Renal cortex interstitium (tissue), 11 donors: ENCODE measurements at regions not wholly inside any gene's neighbourhood (a gene's known extent, or its start where the extent isn't known, plus 50 kb on each side); places are given as distances from the start of the nearest gene placed in this dataset.

Source experiments
- DNase-seq, 11 donors: peaks; one replicate each; pipeline ENCODE4 v3.0.0-alpha.2; 2013; ENCODE audit warnings: low read depth in 9 of 11, low spot score in 4 of 11; ENCODE audit errors: extremely low read depth in 1 of 11

DNA sequence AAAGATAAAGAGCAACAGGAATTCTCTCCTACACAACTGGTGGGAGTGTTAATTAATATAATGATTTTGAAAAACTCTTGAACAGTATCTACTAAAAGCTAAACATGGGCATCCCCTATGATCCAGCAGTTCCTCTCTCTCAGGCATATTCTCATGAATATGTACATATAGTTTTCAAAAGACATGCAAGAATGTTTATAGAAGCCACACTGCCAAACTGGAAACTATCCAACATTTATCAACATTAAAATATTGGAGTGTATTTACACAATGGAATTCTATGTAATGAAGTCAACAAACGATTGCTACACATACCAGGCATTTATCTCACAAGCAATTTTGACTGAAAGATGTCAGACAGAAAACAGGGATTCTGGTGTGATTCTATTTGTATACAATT lies 404.5 kb upstream of the ANKRD30A start:
- DNase-seq, result no peak

DNA sequence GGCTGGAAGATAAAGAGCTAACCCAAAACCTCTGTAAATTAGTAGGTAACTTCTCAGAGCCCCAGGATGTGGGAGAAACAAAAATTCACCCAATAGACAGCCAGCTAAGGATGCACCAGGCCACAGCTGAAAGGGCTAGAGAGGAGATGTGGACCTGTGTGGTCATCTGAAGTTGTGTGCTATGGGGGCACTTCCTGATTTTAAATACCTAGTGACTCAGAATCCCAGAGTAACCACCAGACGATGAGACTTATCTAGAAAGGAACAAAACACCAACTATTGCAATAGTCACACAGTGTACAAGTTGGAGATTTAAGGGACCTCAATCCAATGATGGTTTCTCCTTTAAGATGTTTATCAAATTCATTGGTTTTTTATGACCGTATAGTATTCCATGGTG lies 408.3 kb upstream of the ANKRD30A start:
- no peak for DNase-seq

DNA sequence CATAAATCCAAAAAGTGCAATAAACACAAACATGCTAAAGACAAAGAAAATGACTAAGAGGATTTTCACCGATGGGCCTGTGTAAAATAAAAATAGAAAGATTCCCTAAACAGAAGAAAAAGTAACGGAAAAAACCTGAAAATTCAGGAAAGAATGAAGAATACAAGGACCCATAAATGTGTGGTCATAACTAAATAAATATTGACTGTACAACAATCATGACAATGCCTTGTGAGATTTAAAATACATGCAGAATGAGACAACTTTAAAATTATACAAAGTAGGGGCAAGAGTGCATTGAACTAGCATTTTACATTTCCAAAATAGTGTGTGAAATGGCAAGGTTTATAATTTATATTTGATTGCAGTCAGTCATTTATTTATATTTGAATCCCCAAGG lies 409.1 kb upstream of the ANKRD30A start:
- no peak for DNase-seq

DNA sequence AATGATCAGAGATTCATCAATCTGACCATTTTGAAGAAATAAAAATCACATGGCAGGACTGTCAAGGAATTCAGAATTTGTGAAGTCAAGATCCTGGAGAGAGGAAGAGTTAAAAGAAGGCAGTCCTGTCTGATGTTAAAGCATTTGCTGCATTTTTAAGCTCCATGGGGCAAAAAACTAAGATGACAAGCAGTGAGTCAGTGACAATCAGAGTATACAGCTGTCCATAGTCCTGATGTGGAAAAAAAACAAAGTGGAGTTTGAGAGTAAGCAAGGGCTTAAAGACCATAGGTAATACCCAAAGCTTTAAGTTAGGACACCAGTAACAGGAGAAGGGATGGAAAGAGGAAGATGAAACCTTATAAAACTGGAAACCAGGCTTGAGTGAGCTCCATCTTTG lies 412.7 kb upstream of the ANKRD30A start:
- DNase-seq, result no peak

DNA sequence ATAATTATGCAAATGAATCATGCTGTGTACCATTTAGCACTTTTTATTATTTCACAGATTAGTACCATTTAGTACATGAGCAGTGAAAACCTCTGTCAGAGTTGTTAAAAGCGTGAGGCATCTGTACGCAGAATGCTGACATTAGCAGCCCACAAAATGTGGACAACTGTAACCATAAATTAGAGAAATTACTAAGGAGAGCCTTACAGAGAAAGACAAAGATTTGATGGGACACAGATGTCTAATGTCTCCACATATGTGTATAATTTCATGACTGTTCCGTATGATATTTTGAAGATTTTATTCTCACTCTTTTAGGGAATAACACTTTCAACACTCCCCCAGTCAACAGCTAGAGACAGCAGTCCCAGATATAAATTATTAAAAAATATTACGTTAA lies 414.0 kb upstream of the ANKRD30A start:
- no peak for DNase-seq

DNA sequence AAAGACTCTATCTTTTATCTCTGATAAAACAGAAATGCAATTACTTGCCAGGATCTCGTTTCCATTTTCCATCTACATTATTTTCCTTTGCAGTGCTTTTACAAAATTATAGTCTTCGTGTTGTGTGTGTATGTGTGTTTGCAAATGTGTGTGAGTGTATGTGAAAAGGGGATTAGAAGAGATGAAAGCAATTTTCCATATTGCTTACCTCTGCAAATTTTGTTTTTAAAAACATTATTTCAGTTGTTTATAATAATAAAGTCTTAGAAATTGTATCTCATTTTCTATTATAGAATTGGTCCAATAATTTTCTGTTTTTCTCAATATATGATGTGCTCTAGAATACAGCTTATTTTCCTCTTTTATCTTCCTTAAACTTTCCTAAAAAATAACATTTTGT lies 421.3 kb upstream of the ANKRD30A start:
- no peak for DNase-seq

DNA sequence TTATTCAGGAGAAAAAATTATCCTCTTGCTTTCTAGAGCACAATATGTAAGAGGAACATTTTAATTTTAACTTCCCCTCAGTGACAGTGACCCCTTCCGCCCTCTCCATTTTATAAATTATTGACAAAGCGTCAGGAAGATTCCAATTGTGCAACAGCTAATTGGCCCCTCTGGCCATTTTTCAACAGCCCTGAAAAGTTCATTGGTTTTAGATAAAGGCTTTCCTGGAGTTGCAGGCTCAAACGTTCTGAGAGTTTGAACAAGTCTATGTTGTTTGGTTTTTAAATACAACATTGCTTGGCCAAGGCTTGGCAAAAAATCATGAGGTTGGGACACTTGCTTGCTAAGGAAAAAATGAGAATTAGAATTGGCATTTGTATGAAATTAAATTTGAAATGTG lies 422.2 kb upstream of the ANKRD30A start:
- DNase-seq, result no peak

DNA sequence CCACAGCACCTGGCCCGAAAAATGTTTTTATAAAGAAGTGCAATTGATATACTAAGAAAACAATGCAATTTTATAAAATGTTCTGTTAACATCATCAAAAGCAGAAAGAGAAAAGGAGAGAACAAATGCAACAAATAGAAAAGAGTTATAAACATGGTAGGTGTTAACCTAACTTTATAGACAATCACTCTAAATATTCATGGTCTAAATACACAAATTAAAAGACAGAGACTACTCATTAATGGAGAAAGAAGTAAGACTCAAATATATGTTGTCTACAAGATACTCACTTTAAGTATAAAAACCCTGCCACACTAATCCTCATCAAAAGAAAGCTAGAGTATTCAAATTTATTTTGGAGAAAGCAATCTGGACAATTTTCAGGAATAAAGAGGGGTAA lies 425.3 kb upstream of the ANKRD30A start:
- no peak for DNase-seq

DNA sequence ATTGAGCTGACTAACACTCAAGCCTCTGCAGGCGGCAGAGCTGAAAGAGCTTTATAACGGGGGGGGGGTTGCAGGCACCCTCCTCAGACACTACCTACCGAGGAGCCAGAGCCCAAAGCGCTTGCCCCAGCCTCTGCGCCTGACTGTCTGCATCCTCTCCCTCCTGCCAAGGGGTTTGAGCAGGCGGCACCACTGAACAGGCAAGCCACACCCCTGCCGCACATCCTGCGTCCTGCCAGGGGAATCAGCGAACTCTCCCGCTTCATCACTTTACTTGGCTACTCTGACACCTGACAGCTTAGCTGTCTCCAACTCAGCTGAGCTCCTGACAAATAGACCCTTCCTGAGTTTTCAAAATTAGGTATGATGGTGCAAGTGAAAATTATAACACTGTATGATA lies 432.6 kb upstream of the ANKRD30A start:
- DNase-seq, result no peak

DNA sequence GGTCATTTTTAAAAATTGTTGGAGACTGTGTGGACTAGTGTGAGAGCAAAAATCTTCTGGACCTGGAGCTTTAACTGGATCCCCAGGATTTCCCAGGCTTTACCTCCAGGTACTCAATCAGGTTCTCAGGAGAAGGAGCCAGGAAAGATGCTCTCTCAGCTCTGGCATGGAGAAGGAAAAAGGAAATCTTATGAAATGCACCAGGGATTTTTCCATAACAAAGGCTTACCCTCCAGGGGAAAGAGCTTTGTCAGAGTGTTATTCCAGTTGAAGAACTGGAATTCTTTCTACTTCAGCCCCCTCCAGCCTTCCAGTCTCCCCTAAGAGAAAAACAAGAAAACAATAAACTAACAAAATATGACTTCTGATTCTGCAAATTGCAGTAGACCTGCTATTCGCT lies 436.7 kb upstream of the ANKRD30A start:
- DNase-seq, result no peak

DNA sequence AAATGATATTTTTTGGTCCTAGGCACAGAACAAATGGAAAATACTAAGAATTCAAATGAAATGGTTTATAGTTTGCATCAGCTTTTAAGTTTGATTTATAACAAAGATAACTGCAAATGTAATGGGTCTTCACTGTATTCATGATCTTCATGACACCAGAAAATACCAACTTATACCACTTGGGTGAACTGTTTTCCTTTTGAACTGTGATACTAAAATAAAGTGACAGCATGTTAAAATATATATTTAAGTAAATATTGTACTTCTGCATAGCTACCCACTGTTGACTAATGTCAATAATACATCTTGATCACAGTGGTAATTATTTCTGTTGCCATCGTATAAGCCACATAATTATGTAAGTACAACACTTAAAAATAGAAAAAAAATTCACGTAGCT lies 442.0 kb upstream of the ANKRD30A start:
- no peak for DNase-seq

DNA sequence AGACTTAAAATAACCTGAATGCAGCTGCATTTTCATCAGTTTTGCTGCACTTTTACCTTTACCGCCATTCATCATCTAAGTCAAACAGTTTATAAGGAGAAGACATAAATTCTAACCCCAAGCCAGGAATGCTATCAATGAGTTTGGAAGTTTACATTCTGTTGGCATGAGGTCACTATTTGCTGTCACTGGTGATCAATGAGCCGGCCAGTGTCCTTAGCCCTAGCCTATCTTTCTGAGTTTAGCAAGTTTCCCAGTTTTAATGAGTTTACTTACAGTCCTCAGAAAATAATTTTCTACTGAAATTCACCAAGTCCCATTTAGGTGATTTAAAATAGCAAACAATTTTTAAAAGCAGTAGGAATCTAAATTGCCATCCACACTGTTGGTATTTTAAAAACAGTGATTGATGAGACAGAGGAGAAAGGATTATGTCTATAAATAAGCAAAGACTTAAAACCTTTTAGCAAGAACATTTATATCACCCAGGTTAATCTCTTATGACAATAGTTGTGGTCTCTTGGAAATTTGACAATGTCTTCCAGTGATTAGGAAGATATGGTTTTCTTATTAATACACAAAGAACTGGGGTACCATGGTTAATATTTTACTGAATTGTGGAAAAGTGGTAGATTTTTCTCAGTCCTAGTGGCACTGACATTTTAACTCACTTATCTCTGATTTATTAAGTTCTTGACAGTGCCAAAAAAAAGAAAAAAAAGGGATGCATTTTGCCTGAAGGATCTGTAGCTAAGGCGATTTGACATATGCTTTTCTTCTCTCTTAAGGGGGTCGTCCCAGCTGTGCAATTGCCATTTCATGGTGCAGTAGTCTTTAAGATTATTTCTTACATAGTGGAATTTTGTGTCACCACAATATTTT lies 443.4 kb upstream of the ANKRD30A start:
- no peak for DNase-seq

DNA sequence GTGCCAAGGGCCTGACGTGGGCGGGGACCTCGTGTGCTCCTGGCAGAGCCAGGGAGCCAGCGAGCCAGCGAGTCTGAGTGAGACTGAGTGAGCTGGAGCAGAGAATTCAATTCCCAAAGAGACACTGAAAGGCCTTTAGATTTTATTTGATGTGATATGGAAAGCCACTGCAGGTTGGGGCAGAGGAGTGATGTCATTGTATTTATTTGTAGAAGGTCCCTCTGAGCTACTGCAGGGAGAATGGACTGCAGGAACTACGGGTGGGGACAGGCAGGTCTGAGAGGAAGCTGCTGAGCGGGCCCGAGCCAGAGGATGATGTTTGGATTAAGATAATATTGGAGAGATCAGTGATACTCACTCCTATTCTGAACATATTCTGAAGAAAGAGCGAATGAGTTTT lies 445.8 kb upstream of the ANKRD30A start:
- no peak for DNase-seq

DNA sequence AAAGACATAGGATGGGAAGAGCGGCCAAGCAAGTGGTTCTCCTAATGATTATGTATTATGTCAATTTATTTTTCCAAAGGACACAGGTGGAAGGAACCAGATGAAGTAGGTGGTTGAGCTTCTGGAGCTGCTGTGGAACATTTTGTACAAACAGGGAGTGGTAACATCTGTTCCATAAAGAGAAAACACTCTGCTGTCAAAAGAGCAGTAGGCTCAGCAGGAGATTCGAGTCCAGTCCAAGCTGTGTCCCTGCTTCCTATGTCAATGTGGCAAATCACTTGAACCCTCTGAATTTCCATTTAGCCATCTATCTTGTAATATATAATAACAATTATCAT lies 448.0 kb upstream of the ANKRD30A start:
- DNase-seq, result no peak

DNA sequence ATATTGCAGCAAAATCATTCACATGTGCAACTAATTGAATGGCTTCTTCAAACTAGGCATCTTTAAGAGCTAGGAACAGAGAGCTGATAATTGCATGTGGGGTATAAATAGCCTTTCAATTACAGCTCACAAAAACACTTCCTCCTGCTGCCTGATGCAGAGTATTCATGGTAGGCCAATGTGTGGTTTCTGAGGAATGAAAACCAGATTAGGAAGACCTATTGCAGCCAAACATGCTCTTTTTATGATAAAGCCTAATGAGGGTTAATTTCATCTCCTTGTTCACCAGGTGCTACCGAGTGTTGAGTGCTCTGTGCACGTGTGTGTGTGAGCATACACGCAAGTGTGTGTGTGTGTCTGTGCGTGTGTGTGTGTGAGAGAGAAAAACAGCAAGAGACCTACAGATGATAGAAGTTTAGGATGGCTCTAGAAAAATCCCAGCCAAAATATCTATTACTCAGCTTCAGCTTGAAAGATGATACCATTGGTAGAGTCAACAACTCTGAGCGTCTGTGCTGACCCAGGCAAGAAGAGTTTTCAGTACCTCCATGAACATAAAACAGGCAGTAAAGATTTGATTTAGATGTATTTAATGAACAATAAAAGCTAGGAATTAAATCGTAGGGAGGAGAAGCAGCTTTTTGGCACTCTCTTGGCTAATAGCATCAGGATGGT lies 448.5 kb upstream of the ANKRD30A start:
- no peak for DNase-seq

DNA sequence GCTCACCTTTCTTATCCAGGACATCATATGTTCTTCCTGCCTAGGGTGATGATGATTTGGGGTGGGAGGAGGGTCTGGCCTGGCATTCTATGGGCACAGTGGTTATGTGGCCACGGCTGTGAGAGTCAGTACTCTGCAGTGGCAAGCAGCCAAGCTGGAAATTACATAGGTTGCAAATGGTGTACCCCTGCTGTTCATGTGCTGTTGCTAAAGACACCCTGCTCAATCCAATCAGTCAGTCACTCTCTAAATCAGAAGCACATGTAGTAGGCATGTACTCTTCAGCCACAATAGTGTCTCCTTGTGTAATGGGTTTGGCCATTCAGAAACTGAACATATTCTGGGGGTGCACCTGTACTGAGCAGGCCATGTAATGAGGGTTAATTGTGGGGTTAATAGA lies 449.1 kb upstream of the ANKRD30A start:
- DNase-seq, result no peak

DNA sequence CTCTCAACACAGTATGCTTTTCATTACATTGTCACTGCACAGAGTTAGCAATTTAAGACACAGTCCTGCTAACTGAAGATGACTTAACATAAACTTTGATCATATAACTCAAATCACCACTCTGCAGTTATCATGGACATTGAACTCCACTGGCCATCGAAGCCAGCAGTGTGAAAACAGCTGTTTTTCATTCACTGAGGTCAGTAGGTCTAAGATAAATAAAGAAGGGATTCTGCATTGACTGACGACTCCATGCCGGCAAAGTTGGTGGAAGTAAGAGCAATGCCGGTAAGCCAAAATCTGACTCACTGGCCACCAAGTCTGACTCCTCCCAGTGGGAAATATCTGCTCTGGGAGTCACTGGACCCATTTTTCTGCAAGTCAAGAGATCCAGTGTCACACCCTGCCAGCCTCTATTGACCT lies 449.9 kb upstream of the ANKRD30A start:
- no peak for DNase-seq

DNA sequence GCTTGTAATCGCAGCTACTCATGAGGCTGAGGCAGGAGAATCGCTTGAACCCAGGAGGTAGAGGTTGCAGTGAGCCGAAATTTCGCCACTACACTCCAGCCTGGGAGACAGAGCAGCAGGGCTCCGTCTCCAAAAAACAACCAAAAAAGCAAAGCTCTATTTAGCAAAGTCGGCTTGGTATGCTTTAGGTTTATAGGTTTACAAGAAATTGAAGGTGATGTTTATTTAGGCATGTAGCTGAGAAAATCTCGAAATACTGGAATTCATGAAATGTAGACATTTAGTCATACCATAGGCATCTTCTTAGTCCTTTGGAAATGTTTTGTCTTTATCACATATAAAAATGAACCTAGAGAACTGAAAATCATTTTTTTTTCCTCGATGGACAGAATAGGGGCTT lies 453.8 kb upstream of the ANKRD30A start:
- no peak for DNase-seq

DNA sequence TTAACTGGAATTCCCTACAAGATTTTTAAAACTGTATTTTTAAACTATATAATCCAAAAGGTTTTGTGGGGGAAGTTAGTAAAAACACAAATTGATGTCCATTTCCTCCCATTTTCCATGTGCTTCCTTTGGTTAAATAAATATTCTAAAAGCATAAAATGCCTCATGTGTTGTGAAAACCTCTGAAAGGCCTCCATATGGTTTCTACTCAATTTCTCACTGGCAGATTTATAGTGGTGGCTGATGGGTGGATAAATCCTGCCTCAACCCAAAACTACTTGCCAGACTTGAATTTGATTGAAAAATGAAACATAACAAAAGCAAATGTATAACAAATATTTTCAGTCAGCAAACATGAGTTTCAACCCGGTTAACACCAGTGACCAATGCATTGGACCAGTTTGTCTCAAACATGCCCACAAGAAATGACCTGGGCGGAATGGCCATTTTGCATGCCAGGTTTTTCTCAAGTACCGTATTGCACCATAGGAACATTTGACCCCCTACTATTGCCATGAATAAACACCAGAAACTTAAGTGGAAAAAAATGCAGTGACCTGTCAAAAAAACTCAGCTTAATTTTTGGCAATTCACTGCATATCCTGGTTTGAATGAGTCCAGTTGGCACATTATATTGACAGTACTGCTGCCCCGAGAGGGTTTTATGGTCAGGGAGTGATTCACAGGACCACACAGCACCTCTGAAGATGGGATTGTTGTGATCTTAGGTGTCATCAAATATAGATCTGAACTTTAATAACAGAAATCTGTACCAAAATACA lies 454.6 kb upstream of the ANKRD30A start:
- DNase-seq, result no peak
